ENCODE measurements at regions not wholly inside any gene's neighbourhood (a gene's known extent, or its start where the extent isn't known, plus 50 kb on each side); places are given as distances from the start of the nearest gene placed in this dataset.

- TF ChIP-seq CTCF (IDR thresholded peaks at IDR 0.05; ENCODE audit: low read depth, low read length, missing control alignments) = no peak
- no peak overlapping the region for H3K4me3 ChIP-seq (ENCODE audit: low read depth, low read length)
- DNase-seq (ENCODE audit: low read depth) = no peak
- in situ Hi-C loops (cut with HindIII; ENCODE audit: low sequenced_read_pairs) = no loop called here
These were observed 478.9 kb downstream of the PSAT1 start for GRCh38 chr9:78775696-78776295.

GRCh38 chr9:78777747-78778146 lies 480.8 kb downstream of the PSAT1 start:
- DNase-seq (ENCODE audit: low read depth) = no peak
- no peak for TF ChIP-seq CTCF (IDR thresholded peaks at IDR 0.05; ENCODE audit: low read depth, low read length, missing control alignments)
- in situ Hi-C loops (cut with HindIII; ENCODE audit: low sequenced_read_pairs) = no loop called here
- no peak overlapping the region for H3K4me3 ChIP-seq (ENCODE audit: low read depth, low read length)

DNA sequence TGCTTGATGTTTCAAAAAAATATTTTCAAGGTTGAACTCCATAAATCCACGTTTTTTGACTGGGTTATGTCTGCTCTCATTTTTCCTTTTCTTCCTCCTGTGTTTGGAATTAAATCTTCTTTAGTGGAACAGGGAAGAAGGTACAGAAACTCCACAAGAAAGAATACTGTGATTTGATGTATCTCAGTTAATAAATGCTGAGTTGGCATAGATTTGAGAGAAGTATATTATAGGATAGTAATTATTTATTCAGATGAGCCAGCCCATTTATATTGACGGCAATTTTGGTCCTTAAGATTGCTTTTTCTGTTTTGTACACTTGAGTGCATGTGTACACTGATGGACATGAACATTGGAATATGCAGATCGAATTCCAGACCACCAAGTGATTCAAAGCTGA lies 481.4 kb downstream of the PSAT1 start:
- in situ Hi-C loops (cut with HindIII; ENCODE audit: low sequenced_read_pairs) = no loop called here
- TF ChIP-seq CTCF (IDR thresholded peaks at IDR 0.05; ENCODE audit: low read depth, low read length, missing control alignments) = no peak
- DNase-seq (ENCODE audit: low read depth) = no peak
- H3K4me3 ChIP-seq (ENCODE audit: low read depth, low read length) = no peak overlapping the region

DNA sequence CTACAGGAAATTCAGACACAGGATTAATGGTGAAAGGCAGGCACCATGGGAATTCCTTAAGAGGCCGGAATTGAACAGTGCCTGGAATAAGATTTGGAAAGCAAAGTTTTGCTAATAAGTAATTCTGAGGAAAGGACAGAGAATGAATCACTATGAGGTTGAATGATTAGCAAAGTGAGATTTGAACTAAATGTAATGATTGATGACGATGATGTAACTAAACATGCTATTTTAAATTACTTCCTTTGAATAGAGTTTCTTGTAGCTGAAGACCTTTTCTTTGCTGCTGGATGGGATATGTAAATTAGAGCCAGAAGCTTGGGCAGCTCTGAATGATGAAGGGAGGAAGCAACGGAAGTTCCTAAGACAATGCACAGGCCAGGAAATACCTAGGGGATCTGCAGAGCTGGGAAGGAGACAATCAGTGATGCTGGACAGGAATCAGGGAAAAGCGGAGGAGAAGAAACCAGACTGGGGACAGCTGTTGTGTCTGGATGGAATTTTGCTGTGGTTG lies 482.0 kb downstream of the PSAT1 start:
- DNase-seq (ENCODE audit: low read depth) = no peak
- TF ChIP-seq CTCF (IDR thresholded peaks at IDR 0.05; ENCODE audit: low read depth, low read length, missing control alignments) = no peak
- in situ Hi-C loops (cut with HindIII; ENCODE audit: low sequenced_read_pairs) = no loop called here
- no peak overlapping the region for H3K4me3 ChIP-seq (ENCODE audit: low read depth, low read length)

DNA sequence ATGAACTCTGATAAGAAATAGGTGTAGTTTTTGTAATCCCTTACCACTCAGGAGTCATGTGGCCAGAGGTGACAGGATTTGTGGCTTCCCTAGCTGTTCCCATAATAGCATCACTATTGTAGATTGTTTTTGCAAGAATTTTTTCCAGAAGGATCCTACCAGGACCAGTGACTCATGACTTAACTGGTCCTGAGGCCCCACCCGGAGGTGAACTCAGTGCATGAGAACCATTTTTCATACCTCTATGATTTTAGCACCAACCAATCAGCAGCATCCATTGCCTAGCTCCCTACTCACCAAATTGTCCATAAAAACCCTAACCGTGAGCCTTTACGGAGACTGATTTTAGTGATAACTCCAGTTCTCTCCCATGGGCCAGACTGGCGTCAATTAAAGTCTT lies 484.8 kb downstream of the PSAT1 start:
- TF ChIP-seq CTCF (IDR thresholded peaks at IDR 0.05; ENCODE audit: low read depth, low read length, missing control alignments) = no peak
- no peak overlapping the region for H3K4me3 ChIP-seq (ENCODE audit: low read depth, low read length)
- in situ Hi-C loops (cut with HindIII; ENCODE audit: low sequenced_read_pairs) = no loop called here
- no peak for DNase-seq (ENCODE audit: low read depth)

DNA sequence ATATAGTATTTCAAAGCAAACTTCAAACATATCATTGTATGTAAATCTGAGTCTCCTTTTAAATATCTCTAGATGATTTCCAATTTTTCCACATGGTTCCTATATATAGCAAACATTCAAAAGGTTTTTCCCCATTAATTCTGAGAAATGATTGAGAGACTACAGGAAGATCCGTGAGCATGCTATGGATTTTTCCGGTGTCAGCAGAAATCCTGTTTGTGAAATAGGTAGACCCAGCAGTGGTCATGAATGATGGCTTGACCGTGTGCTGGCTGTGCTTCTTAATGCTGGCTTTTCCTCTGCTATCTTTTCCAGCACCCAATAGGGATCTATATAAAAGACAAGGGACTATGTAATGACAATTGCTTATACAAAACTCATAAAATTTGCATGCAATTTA lies 485.3 kb downstream of the PSAT1 start:
- TF ChIP-seq CTCF (IDR thresholded peaks at IDR 0.05; ENCODE audit: low read depth, low read length, missing control alignments) = no peak
- no peak overlapping the region for H3K4me3 ChIP-seq (ENCODE audit: low read depth, low read length)
- no peak for DNase-seq (ENCODE audit: low read depth)
- in situ Hi-C loops (cut with HindIII; ENCODE audit: low sequenced_read_pairs) = no loop called here
